Ovary (tissue), 7 donors: ENCODE measurements at regions not wholly inside any gene's neighbourhood (a gene's known extent, or its start where the extent isn't known, plus 50 kb on each side); places are given as distances from the start of the nearest gene placed in this dataset.

ENCODE experiments used
- DNase-seq, 5 donors: peaks; one replicate each; pipeline ENCODE4 v3.0.0-alpha.2; 2019 to 2020
- H3K27ac ChIP-seq, 2 donors: fragments of 200-600 bp; one replicate each; pipeline versions ENCODE4 v1.5.1 to v1.8.0; 2019 to 2022
- H3K27me3 ChIP-seq: fragments of 200-600 bp; one replicate; pipeline ENCODE4 v1.8.0; 2022
- H3K36me3 ChIP-seq: fragments of 200-600 bp; sonication (generic); one replicate; pipeline ENCODE4 v1.5.1; 2019
- H3K4me1 ChIP-seq: one replicate; pipeline ENCODE4 v1.8.1; 2013; ENCODE audit warnings: mild to moderate bottlenecking, moderate library complexity; ENCODE audit not compliant: insufficient read depth
- H3K4me3 ChIP-seq: fragments of 200-600 bp; sonication (generic); one replicate; pipeline ENCODE4 v1.5.1; 2017
- H3K9me3 ChIP-seq, 2 donors: fragments of 200-600 bp in 1 of 2; sonication (generic) in 1 of 2; one replicate each; pipeline versions ENCODE4 v1.5.1 to v1.8.1; 2013 to 2019; ENCODE audit warnings: mild to moderate bottlenecking in 1 of 2, moderate library complexity in 1 of 2
- EP300 ChIP-seq: sonication (generic); formaldehyde crosslinking; IDR thresholded peaks from one replicate; pipeline ENCODE4 v1.6.1; 2017; ENCODE audit warnings: antibody characterized with exemption
- POLR2A ChIP-seq: fragments of 450-650 bp; IDR thresholded peaks from one replicate; pipeline ENCODE4 v1.6.1; 2017; ENCODE audit warnings: antibody characterized with exemption, mild to moderate bottlenecking, moderate library complexity
- WGBS, 3 donors: extraction: QIAGEN DNeasy Blood & Tissue Kit in 1 of 3; methylation state at CpG; one replicate each; pipeline versions ENCODE4 v1.1.5 to v1.1.7; 2013 to 2017; 5-methylcytosine and 5-hydroxymethylcytosine counted together
- intact Hi-C, 4 donors: fragments of 100-400 bp; cut with DNase I; formaldehyde crosslinking; loops; one replicate each; pipeline versions ENCODE4 v1.11.0 to v1.15.1; 2022 to 2023
- TF ChIP-seq, protein P1 (sequence below), 3 donors: fragments of 450-650 bp in 2 of 3; fragments of 200-600 bp in 1 of 3; IDR thresholded peaks; one replicate each; pipeline versions ENCODE4 v1.5.1 to v1.8.0; 2016 to 2022; ENCODE audit warnings: antibody characterized with exemption in 3 of 3, mild to moderate bottlenecking in 1 of 3
- donor health status: DM: no; HTN: no; CAD: no; lungs with moderate emphysema.
- donor health status: DM: no; HTN: no; CAD: no.
- donor health status: Bipolar disorder and iron deficiency.
- donor health status: DM: no; HTN: no; CAD: no.
- donor health status: DM: yes; HTN: yes; CAD: no.

DNA sequence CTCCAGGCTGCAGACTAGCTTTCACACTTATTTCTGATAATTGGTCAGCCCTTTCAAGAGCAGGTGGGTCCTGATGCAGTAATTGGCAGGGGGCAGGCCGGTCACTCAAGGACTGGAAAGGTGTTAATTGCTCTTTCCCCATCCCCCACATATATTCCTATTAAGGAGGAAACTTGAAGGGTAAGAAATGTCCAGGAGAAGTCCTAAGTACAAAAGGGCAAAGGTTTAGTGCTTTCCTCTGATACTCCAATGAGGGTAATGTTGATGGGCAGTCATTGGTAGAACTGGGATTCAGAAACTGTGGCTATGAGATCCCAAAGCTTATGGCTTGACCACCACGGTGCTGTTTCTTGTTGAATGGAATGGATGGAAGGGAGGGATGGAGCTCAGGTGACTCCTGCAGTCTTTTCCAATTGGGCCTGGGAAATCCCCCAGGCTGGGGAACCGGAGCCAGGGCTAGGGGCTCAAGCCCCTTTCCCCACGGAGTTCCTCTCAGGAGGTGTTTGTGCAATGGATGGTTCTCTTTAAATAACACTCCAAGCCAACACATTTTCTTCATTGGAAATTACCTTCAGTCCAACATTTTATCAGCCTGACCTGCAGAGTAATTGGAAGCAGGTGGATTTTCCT lies 103.2 kb upstream of the ALDH1B1 start:
- H3K27ac ChIP-seq: no peak overlapping the region
- no peaks in the 10 kb centered on the region for H3K27me3 ChIP-seq
- no peaks in the 10 kb centered on the region for H3K36me3 ChIP-seq
- intact Hi-C loops: no loop called here
- 77 to 83% (median 80%) methylated on average over 4 of the region's 4 CpGs for WGBS, 3 donors
- no peak overlapping the region for H3K4me3 ChIP-seq
- no peak for DNase-seq
- H3K4me1 ChIP-seq: no peaks in the 10 kb centered on the region
- H3K9me3 ChIP-seq: no peaks in the 10 kb centered on the region
- TF ChIP-seq POLR2A: no peak
- TF ChIP-seq, protein P1, sequence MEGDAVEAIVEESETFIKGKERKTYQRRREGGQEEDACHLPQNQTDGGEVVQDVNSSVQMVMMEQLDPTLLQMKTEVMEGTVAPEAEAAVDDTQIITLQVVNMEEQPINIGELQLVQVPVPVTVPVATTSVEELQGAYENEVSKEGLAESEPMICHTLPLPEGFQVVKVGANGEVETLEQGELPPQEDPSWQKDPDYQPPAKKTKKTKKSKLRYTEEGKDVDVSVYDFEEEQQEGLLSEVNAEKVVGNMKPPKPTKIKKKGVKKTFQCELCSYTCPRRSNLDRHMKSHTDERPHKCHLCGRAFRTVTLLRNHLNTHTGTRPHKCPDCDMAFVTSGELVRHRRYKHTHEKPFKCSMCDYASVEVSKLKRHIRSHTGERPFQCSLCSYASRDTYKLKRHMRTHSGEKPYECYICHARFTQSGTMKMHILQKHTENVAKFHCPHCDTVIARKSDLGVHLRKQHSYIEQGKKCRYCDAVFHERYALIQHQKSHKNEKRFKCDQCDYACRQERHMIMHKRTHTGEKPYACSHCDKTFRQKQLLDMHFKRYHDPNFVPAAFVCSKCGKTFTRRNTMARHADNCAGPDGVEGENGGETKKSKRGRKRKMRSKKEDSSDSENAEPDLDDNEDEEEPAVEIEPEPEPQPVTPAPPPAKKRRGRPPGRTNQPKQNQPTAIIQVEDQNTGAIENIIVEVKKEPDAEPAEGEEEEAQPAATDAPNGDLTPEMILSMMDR (IDR thresholded peaks at IDR 0.05): no peak
- TF ChIP-seq EP300: no peak

DNA sequence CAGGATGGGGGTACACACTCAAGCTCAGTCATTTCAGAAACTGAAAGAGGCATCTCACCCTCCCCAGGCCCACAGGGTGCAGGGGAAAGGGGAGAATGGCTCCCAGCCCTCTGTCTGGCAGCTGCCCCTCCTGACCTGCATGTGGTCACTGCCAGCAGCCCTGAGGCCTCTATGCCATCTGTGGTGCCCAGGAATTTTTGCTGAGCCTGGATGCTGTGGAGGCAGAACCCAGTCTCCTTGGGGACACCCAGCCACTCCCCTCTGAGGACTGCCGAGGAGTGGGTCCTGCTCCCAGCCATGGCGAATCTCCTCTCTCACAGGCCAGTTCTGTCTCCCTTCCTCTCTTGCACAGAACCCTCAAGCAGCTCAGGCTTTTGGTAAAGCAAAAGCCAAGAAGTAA lies 104.0 kb upstream of the ALDH1B1 start:
- H3K27me3 ChIP-seq: no peaks in the 10 kb centered on the region
- intact Hi-C loops: no loop called here
- TF ChIP-seq POLR2A (no peak), EP300 (no peak)
- TF ChIP-seq, protein P1 (IDR thresholded peaks at IDR 0.05): no peak
- DNase-seq: no peak
- no peak overlapping the region for H3K4me3 ChIP-seq
- no peaks in the 10 kb centered on the region for H3K9me3 ChIP-seq
- no peaks in the 10 kb centered on the region for H3K4me1 ChIP-seq
- 80 to 91% (median 81%) methylated on average over 2 of the region's 2 CpGs for WGBS, 3 donors
- no peak overlapping the region for H3K27ac ChIP-seq
- H3K36me3 ChIP-seq: no peaks in the 10 kb centered on the region

DNA sequence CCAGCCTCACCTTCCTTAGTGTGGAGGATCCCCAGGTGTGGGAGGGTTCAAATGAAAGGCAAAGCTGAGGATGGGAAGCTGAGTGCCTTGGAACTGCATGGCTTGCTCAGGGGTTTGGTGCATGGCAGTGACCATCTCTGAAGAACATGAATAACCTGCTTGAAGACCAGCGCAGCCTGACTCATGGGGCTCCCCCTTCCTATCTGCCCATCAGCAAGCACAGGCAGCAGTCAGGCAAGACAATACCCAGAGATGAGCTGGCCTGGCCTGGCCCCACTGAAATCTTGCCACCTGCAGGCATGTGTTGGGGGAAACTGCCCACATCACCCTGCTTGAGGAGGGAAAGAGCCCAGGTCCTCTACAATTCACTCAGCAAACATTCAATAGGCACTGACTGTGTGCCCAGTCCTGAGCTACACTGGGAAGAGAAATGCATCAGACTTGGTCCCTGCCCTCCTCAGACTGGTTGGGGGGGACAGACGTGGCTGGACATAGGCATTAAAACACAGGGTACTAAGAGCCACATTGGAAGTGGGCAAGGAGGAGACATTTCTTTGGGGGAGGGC lies 105.0 kb upstream of the ALDH1B1 start:
- 90 to 92% (median 91%) methylated on average over 2 of the region's 2 CpGs for WGBS, 3 donors

DNA sequence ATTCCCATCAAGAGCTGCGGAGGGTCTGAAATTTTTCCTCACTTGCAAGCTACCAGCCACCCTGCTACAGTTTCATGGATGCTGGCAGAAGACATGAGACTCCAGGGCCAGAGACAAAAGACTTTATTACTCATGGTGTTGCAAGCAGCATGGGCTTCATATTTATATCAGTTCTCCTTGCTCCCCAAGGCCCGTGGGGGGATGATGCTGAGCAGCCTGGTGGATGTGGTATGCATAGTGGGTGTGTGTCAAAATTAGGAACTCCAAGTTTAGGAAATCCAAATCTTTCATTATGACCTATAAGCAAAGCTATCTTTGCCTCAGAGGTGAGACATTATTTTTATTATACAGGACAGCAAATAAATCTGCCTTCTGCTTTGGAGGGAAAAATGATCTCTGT lies 105.7 kb upstream of the ALDH1B1 start:
- H3K36me3 ChIP-seq: no peaks in the 10 kb centered on the region
- WGBS, 3 donors: 71 to 76% (median 74%) methylated on average over 2 of the region's 2 CpGs
- intact Hi-C loops: no loop called here
- no peak overlapping the region for H3K27ac ChIP-seq
- no peak for DNase-seq
- H3K27me3 ChIP-seq: no peaks in the 10 kb centered on the region
- H3K9me3 ChIP-seq: no peaks in the 10 kb centered on the region
- H3K4me1 ChIP-seq: no peaks in the 10 kb centered on the region
- H3K4me3 ChIP-seq: no peak overlapping the region
- TF ChIP-seq EP300 (no peak), POLR2A (no peak)
- TF ChIP-seq, protein P1 (IDR thresholded peaks at IDR 0.05): no peak

More for the DNA sequence above, 105.0 kb upstream of the ALDH1B1 start:
- no peaks in the 10 kb centered on the region for H3K27me3 ChIP-seq
- intact Hi-C loops: no loop called here
- no peaks in the 10 kb centered on the region for H3K9me3 ChIP-seq
- DNase-seq: no peak
- H3K36me3 ChIP-seq: no peaks in the 10 kb centered on the region
- no peak overlapping the region for H3K27ac ChIP-seq
- H3K4me1 ChIP-seq: no peaks in the 10 kb centered on the region
- H3K4me3 ChIP-seq: no peak overlapping the region
- no peak for TF ChIP-seq EP300
- TF ChIP-seq, protein P1 (IDR thresholded peaks at IDR 0.05): no peak
- TF ChIP-seq POLR2A: no peak
